ENCODE measurements at regions not wholly inside any gene's neighbourhood (a gene's known extent, or its start where the extent isn't known, plus 50 kb on each side); places are given as distances from the start of the nearest gene placed in this dataset.

- no peak for DNase-seq (ENCODE audit: low spot score)
Measured at GRCh38 chr2:82667491-82667890, 1791.6 kb downstream of the SUCLG1 start.

- no peak for DNase-seq (ENCODE audit: low spot score)
Measured at GRCh38 chr2:82665691-82666090, 1793.4 kb downstream of the SUCLG1 start.

- DNase-seq (ENCODE audit: low spot score): no peak
Measured at GRCh38 chr2:82657106-82657505, 1802.0 kb downstream of the SUCLG1 start.

GRCh38 chr2:82656420-82656819 lies 1802.7 kb downstream of the SUCLG1 start:
- no peak for DNase-seq (ENCODE audit: low spot score)

GRCh38 chr2:82652117-82652516 lies 1807.0 kb downstream of the SUCLG1 start:
- DNase-seq (ENCODE audit: low spot score): no peak

GRCh38 chr2:82650038-82650437 lies 1809.0 kb downstream of the SUCLG1 start:
- DNase-seq (ENCODE audit: low spot score): no peak

- no peak for DNase-seq (ENCODE audit: low spot score)
Measured at GRCh38 chr2:82641598-82642180, 1817.4 kb downstream of the SUCLG1 start.

- no peak for DNase-seq (ENCODE audit: low spot score)
Measured at GRCh38 chr2:82636402-82637020, 1822.6 kb downstream of the SUCLG1 start.

GRCh38 chr2:82599021-82599420 lies 1860.1 kb downstream of the SUCLG1 start:
- no peak for DNase-seq (ENCODE audit: low spot score)

- DNase-seq (ENCODE audit: low spot score): no peak
Measured at GRCh38 chr2:82596581-82596980, 1862.5 kb downstream of the SUCLG1 start.

GRCh38 chr2:82591718-82592117 lies 1867.4 kb downstream of the SUCLG1 start:
- DNase-seq (ENCODE audit: low spot score): no peak

- no peak for DNase-seq (ENCODE audit: low spot score)
Measured at GRCh38 chr2:82576656-82577055, 1882.4 kb downstream of the SUCLG1 start.

- no peak for DNase-seq (ENCODE audit: low spot score)
Measured at GRCh38 chr2:82539280-82539621, 1919.8 kb downstream of the SUCLG1 start.

- DNase-seq (ENCODE audit: low spot score): no peak
Measured at GRCh38 chr2:82538590-82539279, 1920.3 kb downstream of the SUCLG1 start.

GRCh38 chr2:82528288-82528687 lies 1930.8 kb downstream of the SUCLG1 start:
- no peak for DNase-seq (ENCODE audit: low spot score)

GRCh38 chr2:82527124-82527523 lies 1932.0 kb downstream of the SUCLG1 start:
- DNase-seq (ENCODE audit: low spot score): no peak

- no peak for DNase-seq (ENCODE audit: low spot score)
Measured at GRCh38 chr2:82526277-82526676, 1932.8 kb downstream of the SUCLG1 start.

- DNase-seq (ENCODE audit: low spot score): no peak
Measured at GRCh38 chr2:82525744-82526143, 1933.3 kb downstream of the SUCLG1 start.

- no peak for DNase-seq (ENCODE audit: low spot score)
Measured at GRCh38 chr2:82524826-82525225, 1934.3 kb downstream of the SUCLG1 start.

GRCh38 chr2:82511894-82512293 lies 1947.2 kb downstream of the SUCLG1 start:
- DNase-seq (ENCODE audit: low spot score): no peak

GRCh38 chr2:82508702-82509101 lies 1950.4 kb downstream of the SUCLG1 start:
- no peak for DNase-seq (ENCODE audit: low spot score)

GRCh38 chr2:82507657-82508056 lies 1951.4 kb downstream of the SUCLG1 start:
- no peak for DNase-seq (ENCODE audit: low spot score)

- no peak for DNase-seq (ENCODE audit: low spot score)
Measured at GRCh38 chr2:82501217-82501616, 1957.9 kb downstream of the SUCLG1 start.
